ENCODE measurements at regions not wholly inside any gene's neighbourhood (a gene's known extent, or its start where the extent isn't known, plus 50 kb on each side); places are given as distances from the start of the nearest gene placed in this dataset.

DNA sequence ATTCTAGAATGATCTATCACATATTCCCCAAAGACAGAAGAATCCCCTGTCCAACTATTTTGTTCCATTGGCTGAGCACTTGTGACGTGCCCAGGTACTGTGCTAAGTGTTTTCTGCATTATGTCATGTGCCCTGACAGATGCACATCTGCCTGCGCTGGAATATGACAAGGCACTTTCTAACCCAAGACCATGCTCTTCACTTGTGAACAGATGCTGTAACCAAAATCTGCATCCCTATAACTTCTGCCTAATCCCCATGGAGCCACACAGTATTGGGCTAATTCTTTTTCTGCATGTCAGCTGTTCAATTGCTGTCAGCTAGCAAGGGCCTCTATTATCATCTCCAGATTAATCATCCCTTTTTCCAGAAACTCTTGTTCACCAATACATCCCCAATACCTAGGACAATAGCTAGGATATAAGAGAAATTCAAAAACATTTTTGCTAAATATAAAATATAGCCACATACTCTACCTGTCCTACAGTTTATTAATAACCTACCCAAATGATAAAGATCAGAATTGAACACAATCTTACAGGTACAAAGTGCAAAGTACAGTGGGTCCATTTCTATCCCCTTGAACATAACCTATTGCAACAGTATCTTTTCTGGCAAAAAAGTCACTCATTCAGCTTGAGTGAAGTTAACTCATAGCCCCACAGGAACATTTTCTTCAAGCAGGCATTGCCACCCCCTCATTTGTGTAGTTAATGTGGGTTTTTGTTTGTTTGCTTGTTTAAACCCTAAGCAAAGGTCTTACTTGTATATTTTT lies 109.4 kb upstream of the LRRN1 start:
- TF ChIP-seq CTCF (conservative IDR thresholded peaks at IDR 0.05) (no peak), ZFX (IDR thresholded peaks at IDR 0.05) (no peak)
- H3K27ac ChIP-seq = no peak overlapping the region

- peak overlapping the region; percentile 63; the same call in 1 of the 2 replicates for H3K27ac ChIP-seq
- TF ChIP-seq CTCF (conservative IDR thresholded peaks at IDR 0.05) (no peak), ZFX (IDR thresholded peaks at IDR 0.05) (no peak)
Observed at GRCh38 chr3:3686907-3687648, 112.2 kb upstream of the LRRN1 start.

- peak overlapping the region; percentile 58; the same call in 1 of the 2 replicates for H3K27ac ChIP-seq
Observed at GRCh38 chr3:3685721-3686120, 113.5 kb upstream of the LRRN1 start.

DNA sequence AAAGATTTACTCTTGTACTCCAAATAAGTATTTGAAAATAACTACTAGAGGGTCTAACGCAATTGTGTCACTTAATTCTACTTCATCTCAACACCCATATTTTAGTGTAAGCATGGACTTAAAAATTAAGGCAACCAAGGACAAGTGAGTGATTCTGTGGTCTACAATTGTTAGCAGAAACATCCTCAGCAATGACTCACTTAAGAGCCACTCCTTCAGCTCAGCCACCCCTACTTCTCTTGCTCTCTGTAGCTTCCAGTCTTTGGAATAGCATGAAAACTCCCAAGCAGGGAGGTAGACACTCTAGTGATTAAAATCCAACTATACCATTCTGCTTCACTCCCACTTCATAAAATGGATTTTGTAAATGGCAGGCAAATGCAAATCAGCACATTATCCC lies 116.0 kb upstream of the LRRN1 start:
- H3K27ac ChIP-seq = no peak overlapping the region

More at GRCh38 chr3:3685721-3686120, 113.5 kb upstream of the LRRN1 start:
- no peak for TF ChIP-seq CTCF (conservative IDR thresholded peaks at IDR 0.05)
- TF ChIP-seq ZFX (IDR thresholded peaks at IDR 0.05) = no peak

DNA sequence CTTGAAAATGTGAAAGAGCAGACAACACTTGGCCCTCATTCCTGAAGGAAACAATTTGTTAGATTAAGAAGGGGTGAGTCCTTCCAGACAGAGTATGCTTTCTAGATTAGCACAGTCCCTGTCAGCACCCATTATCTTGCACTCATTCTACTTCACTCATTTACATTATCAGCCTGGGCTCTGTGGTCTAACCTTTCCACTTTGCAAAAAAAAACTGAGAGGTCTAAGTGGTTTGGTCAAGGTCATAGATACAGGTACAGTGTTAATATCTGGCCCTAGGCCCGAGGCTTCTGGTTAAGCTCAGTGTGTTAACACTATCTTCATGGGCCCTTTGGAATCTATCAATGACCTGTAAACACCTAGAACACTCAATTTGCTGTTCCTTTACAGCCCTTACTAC lies 123.4 kb upstream of the LRRN1 start:
- TF ChIP-seq ZFX (IDR thresholded peaks at IDR 0.05) (no peak), CTCF (conservative IDR thresholded peaks at IDR 0.05) (no peak)

More for the DNA sequence above, 116.0 kb upstream of the LRRN1 start:
- TF ChIP-seq CTCF (conservative IDR thresholded peaks at IDR 0.05) (no peak), ZFX (IDR thresholded peaks at IDR 0.05) (no peak)

DNA sequence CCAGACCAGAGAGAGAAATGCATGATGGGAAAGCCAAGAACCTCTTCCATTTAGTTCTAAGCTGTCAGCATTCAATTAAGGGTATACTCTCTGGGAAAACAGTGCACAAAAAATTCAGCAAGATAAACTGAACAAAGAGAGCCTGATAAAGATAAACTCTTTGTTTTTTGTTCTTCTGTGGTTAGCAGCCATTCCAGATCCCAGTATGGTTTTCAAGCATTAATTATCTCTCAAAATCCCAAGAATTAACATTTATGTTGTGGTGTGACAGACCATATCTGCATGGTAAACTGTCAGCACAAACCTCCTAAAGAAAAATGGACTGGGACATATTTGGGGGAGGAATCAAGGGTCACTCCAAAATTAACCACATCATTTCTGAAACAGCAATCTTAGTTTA lies 124.0 kb upstream of the LRRN1 start:
- TF ChIP-seq CTCF (conservative IDR thresholded peaks at IDR 0.05) (no peak), ZFX (IDR thresholded peaks at IDR 0.05) (no peak)

More for the DNA sequence above, 123.4 kb upstream of the LRRN1 start:
- H3K27ac ChIP-seq = no peak overlapping the region

GRCh38 chr3:3666664-3667063 lies 132.6 kb upstream of the LRRN1 start:
- TF ChIP-seq CTCF (conservative IDR thresholded peaks at IDR 0.05) (no peak), ZFX (IDR thresholded peaks at IDR 0.05) (no peak)
- no peak overlapping the region for H3K27ac ChIP-seq

More for the DNA sequence above, 124.0 kb upstream of the LRRN1 start:
- H3K27ac ChIP-seq = no peak overlapping the region

Data from C4-2B (cell line).